ENCODE measurements at regions not wholly inside any gene's neighbourhood (a gene's known extent, or its start where the extent isn't known, plus 50 kb on each side); places are given as distances from the start of the nearest gene placed in this dataset.
"Not testable (repeated sequence)": the region's sequence is repeated elsewhere in the genome, so short reads cannot be mapped to it uniquely, and the experiment has no call there.

- Mint-ChIP-seq H3K36me3 (no peaks in the 10 kb centered on the region), H3K9me3 (no peaks in the 10 kb centered on the region), H3K27ac (no peak overlapping the region), H3K4me1 (no peaks in the 10 kb centered on the region), H3K27me3 (no peaks in the 10 kb centered on the region), H3K4me3 (no peak overlapping the region)
- no peak for ATAC-seq
Observed at GRCh38 chr14:48247977-48248376, 572.6 kb upstream of the MDGA2 start.

GRCh38 chr14:48243900-48244299 lies 568.5 kb upstream of the MDGA2 start:
- Mint-ChIP-seq H3K4me1 (no peaks in the 10 kb centered on the region), H3K27ac (no peak overlapping the region), H3K4me3 (no peak overlapping the region), H3K36me3 (no peaks in the 10 kb centered on the region), H3K27me3 (no peaks in the 10 kb centered on the region), H3K9me3 (no peaks in the 10 kb centered on the region)
- no peak for ATAC-seq

DNA sequence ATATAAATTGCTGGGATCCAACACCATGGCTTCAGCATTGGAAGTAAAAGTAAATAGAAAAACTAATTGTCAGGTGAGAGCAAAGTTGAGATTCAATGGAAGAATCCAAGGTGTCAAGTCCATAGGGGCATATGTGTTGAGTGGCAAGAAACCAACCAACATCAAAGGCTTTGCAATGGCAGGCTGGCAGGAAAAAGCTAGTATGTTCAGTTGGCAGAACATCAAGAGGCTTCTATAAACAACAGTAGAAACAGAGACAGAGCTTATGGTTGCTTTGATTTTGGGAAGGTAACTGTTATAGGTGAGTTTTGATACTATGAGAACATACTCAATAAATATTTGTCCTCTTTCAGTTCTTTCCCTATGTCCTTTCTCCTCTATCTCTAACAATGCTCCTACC lies 553.7 kb upstream of the MDGA2 start:
- Mint-ChIP-seq H3K27ac (no peak overlapping the region), H3K9me3 (peaks cover 3% of the 10 kb centered on the region), H3K4me3 (no peak overlapping the region), H3K27me3 (no peaks in the 10 kb centered on the region), H3K4me1 (peaks cover 6% of the 10 kb centered on the region), H3K36me3 (no peaks in the 10 kb centered on the region)
- ATAC-seq: no peak

DNA sequence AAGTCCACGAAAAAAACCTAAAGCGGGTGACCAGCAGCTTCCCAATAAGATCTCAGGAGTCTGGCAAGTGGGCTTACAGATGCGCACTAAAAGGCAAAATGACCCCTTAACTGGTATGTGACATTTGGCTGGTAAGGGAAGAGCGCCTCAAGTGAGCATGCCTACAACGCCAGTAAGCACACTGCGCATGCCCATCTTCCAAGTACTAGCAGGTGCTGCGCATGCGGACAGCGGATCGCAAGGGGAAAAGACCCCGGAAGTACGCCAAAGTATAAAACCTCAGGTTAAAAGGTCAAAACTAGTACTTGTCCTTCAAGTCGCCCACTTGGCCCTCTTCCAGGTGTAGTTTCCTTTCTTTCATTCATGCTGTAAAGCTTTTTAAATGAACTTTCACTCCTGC lies 518.5 kb upstream of the MDGA2 start:
- no peak for ATAC-seq
- Mint-ChIP-seq H3K4me1 (no peaks in the 10 kb centered on the region), H3K4me3 (no peak overlapping the region), H3K27me3 (no peaks in the 10 kb centered on the region), H3K36me3 (no peaks in the 10 kb centered on the region), H3K27ac (no peak overlapping the region), H3K9me3 (no peaks in the 10 kb centered on the region)

DNA sequence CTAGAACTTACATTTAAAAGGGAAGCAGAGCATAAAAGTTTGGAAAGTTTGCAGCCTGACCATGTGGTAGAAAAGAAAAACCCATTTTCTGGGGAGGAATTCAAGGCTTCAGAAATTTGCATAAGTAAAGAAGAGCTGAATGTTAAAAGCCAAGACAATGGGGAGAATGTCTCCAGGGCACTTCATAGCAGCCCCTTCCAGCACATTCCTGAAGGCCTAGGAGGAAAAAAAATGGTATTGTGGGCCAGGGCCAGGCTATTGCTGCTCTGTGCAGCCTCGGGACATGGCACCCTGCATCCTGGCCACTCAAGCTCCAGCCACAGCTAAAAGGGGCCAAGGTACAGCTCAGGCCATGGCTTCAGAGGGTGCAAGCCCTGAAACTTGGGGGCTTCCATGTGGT lies 474.2 kb upstream of the MDGA2 start:
- H3K36me3 Mint-ChIP-seq, H3K4me1 Mint-ChIP-seq, H3K27ac Mint-ChIP-seq, H3K27me3 Mint-ChIP-seq, ATAC-seq, H3K4me3 Mint-ChIP-seq: not testable (repeated sequence)
- peaks cover 13% of the 10 kb centered on the region for H3K9me3 Mint-ChIP-seq

- Mint-ChIP-seq H3K27me3 (no peaks in the 10 kb centered on the region), H3K4me3 (no peak overlapping the region), H3K9me3 (no peaks in the 10 kb centered on the region), H3K27ac (no peak overlapping the region), H3K36me3 (no peaks in the 10 kb centered on the region), H3K4me1 (no peaks in the 10 kb centered on the region)
- no peak for ATAC-seq
Observed at GRCh38 chr14:48140804-48141203, 465.4 kb upstream of the MDGA2 start.

DNA sequence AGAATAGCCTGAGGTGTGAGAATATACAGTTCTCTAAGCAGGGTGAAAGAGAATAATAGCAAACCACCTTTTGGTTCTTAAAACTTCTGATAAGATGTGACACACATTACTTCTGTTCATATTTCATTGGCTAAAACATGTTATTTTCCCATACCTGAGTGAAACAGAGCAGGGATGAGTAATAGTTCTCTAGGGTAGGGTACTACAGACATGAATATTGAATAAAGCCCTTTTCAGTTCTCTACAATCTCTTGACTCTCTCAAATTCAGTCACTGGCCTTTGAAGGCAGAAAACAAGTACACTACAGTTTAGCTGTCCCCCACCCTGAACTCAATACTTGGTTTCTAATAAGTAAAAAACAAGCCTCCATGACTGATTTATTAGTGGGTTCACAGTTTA lies 454.1 kb upstream of the MDGA2 start:
- H3K4me3 Mint-ChIP-seq: no peak overlapping the region
- H3K4me1 Mint-ChIP-seq: no peaks in the 10 kb centered on the region
- H3K27ac Mint-ChIP-seq: no peak overlapping the region
- H3K27me3 Mint-ChIP-seq: no peaks in the 10 kb centered on the region
- ATAC-seq: no peak
- H3K9me3 Mint-ChIP-seq: no peaks in the 10 kb centered on the region
- H3K36me3 Mint-ChIP-seq: no peaks in the 10 kb centered on the region

GRCh38 chr14:48127674-48128073 lies 452.3 kb upstream of the MDGA2 start:
- H3K27me3 Mint-ChIP-seq: no peaks in the 10 kb centered on the region
- H3K27ac Mint-ChIP-seq: no peak overlapping the region
- ATAC-seq: no peak
- H3K36me3 Mint-ChIP-seq: no peaks in the 10 kb centered on the region
- no peaks in the 10 kb centered on the region for H3K4me1 Mint-ChIP-seq
- H3K9me3 Mint-ChIP-seq: no peaks in the 10 kb centered on the region
- H3K4me3 Mint-ChIP-seq: no peak overlapping the region

GRCh38 chr14:48125654-48126053 lies 450.2 kb upstream of the MDGA2 start:
- ATAC-seq: no peak
- H3K4me1 Mint-ChIP-seq: no peaks in the 10 kb centered on the region
- H3K27me3 Mint-ChIP-seq: no peaks in the 10 kb centered on the region
- no peaks in the 10 kb centered on the region for H3K36me3 Mint-ChIP-seq
- H3K27ac Mint-ChIP-seq: no peak overlapping the region
- H3K9me3 Mint-ChIP-seq: no peaks in the 10 kb centered on the region
- no peak overlapping the region for H3K4me3 Mint-ChIP-seq

DNA sequence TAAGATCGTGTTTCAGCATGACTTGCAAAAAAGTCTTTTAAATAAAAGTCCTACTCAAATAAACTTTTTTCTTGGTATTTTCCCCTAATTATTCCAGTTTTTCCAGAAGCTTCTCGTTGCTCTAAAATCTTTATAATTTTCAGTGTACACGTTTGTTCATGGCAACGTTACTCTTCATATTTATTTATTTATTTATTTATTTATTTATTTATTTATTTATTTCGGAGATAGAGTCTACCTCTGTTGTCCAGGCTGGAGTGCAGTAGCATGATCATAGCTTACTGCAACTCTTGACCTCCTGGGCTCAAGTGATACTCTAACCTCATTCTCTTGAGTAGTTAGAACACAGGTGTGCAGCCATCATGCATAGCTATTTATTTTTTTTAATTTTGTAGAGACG lies 438.3 kb upstream of the MDGA2 start:
- H3K9me3 Mint-ChIP-seq: no peaks in the 10 kb centered on the region
- H3K4me3 Mint-ChIP-seq: no peak overlapping the region
- no peaks in the 10 kb centered on the region for H3K4me1 Mint-ChIP-seq
- no peaks in the 10 kb centered on the region for H3K27me3 Mint-ChIP-seq
- H3K36me3 Mint-ChIP-seq: no peaks in the 10 kb centered on the region
- ATAC-seq: no peak
- no peak overlapping the region for H3K27ac Mint-ChIP-seq

DNA sequence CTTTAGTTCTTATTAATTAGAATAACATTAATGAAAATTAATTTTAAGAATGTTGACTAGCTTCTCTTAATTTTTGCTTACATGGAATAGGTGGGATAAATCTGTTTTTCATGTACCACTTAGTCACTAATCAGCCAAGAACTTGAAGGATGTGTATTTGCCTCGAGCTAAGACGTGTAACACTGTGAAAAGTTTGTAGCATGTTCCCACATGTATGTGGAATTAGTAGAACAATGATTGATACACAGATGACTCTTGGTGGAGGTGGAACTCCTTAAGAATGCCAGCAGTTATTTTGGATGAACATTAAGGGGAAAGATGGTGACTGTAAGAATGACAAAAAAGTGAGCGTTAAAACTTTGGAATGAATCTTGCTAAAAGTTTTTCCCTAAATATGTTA lies 435.7 kb upstream of the MDGA2 start:
- H3K9me3 Mint-ChIP-seq: no peaks in the 10 kb centered on the region
- H3K27me3 Mint-ChIP-seq: no peaks in the 10 kb centered on the region
- no peaks in the 10 kb centered on the region for H3K36me3 Mint-ChIP-seq
- no peak overlapping the region for H3K27ac Mint-ChIP-seq
- no peaks in the 10 kb centered on the region for H3K4me1 Mint-ChIP-seq
- ATAC-seq: no peak
- H3K4me3 Mint-ChIP-seq: no peak overlapping the region

DNA sequence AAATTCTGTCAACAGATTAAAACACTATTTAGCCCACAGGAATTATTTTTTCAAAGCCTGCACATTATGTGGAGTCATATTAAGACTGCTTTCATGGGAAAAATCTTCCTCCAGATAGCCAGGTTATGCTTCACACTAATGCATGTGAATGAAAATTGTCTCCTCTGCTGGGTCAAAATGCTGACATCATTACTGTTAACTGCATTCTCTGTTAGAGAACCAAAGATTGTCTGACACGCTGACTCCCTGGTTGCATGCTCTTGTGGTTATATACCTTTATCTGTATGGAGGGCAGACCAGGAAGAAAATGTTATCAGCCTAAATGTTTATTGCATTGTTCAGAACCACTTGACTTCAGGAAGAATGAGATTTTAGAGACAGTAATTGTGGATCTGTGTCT lies 432.2 kb upstream of the MDGA2 start:
- no peak overlapping the region for H3K27ac Mint-ChIP-seq

GRCh38 chr14:48096897-48097296 lies 421.5 kb upstream of the MDGA2 start:
- no peak overlapping the region for H3K27ac Mint-ChIP-seq

More for the DNA sequence above, 432.2 kb upstream of the MDGA2 start:
- no peak for ATAC-seq
- no peaks in the 10 kb centered on the region for H3K36me3 Mint-ChIP-seq
- H3K4me1 Mint-ChIP-seq: no peaks in the 10 kb centered on the region
- H3K4me3 Mint-ChIP-seq: no peak overlapping the region
- no peaks in the 10 kb centered on the region for H3K9me3 Mint-ChIP-seq
- H3K27me3 Mint-ChIP-seq: no peaks in the 10 kb centered on the region

DNA sequence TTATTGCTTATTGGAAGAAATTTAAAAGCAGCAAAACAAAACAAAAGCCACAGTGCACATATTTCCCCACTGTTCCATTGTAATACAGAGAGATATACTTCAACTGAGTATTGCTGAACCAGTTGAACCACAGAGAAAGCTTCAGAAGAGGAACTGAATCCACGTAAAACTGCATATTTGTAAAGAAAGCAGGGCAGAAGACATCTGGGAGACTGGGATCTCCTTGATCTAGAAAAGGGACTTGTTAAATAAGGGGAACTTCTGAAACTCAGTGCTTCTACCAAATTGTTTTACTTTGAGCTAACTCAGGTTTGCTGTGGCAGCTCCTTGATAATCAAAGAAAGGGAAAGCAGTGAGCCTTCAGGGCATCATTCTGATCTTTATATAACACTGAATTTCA lies 411.1 kb upstream of the MDGA2 start:
- ATAC-seq: no peak
- peaks cover 3% of the 10 kb centered on the region for H3K9me3 Mint-ChIP-seq
- H3K36me3 Mint-ChIP-seq: no peaks in the 10 kb centered on the region
- H3K27ac Mint-ChIP-seq: no peak overlapping the region
- no peaks in the 10 kb centered on the region for H3K27me3 Mint-ChIP-seq
- no peaks in the 10 kb centered on the region for H3K4me1 Mint-ChIP-seq
- H3K4me3 Mint-ChIP-seq: no peak overlapping the region

More at GRCh38 chr14:48096897-48097296, 421.5 kb upstream of the MDGA2 start:
- no peaks in the 10 kb centered on the region for H3K4me1 Mint-ChIP-seq
- no peak for ATAC-seq
- H3K27me3 Mint-ChIP-seq: no peaks in the 10 kb centered on the region
- H3K9me3 Mint-ChIP-seq: peaks cover 11% of the 10 kb centered on the region
- no peak overlapping the region for H3K4me3 Mint-ChIP-seq
- no peaks in the 10 kb centered on the region for H3K36me3 Mint-ChIP-seq

- Mint-ChIP-seq H3K27me3 (no peaks in the 10 kb centered on the region), H3K4me3 (no peak overlapping the region), H3K9me3 (peaks cover 6% of the 10 kb centered on the region), H3K4me1 (no peaks in the 10 kb centered on the region), H3K27ac (no peak overlapping the region), H3K36me3 (no peaks in the 10 kb centered on the region)
- ATAC-seq: no peak
Observed at GRCh38 chr14:48075487-48075886, 400.1 kb upstream of the MDGA2 start.

DNA sequence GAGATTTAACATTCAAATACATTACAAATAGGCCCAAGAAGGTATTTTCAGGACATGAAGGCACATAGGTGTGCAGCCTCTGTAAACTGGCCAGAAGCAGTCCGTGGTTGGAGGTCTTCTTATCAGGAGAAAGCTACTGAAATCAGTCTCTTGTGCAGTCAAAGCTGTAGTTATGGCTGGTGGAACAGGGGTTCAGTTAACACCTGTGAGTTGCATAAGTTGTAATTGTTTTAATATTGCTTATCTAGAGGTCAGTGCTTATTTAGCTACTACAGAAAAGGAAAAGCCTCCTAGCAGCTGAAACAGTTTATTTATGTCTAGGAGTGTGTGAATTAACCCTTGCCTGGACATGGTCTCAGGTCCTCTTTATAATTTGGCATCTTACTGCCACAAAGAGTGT lies 377.6 kb upstream of the MDGA2 start:
- no peaks in the 10 kb centered on the region for H3K27me3 Mint-ChIP-seq
- H3K27ac Mint-ChIP-seq: no peak overlapping the region
- H3K4me1 Mint-ChIP-seq: no peaks in the 10 kb centered on the region
- H3K4me3 Mint-ChIP-seq: no peak overlapping the region
- ATAC-seq: no peak
- no peaks in the 10 kb centered on the region for H3K36me3 Mint-ChIP-seq
- H3K9me3 Mint-ChIP-seq: no peaks in the 10 kb centered on the region

- Mint-ChIP-seq H3K27me3 (no peaks in the 10 kb centered on the region), H3K36me3 (no peaks in the 10 kb centered on the region), H3K4me1 (no peaks in the 10 kb centered on the region), H3K9me3 (peaks cover 23% of the 10 kb centered on the region), H3K27ac (no peak overlapping the region), H3K4me3 (no peak overlapping the region)
- no peak for ATAC-seq
Observed at GRCh38 chr14:48035836-48036235, 360.4 kb upstream of the MDGA2 start.

Measured in stimulated activated memory B cell treated with anti-CD40 and anti-IgM and Interleukin-4, amounts not matched to agents 10 μg/mL and 1 μg/mL and 100 μg/mL, for 72 hours (primary cell).